PC-3 (cell line): ENCODE measurements at regions not wholly inside any gene's neighbourhood (a gene's known extent, or its start where the extent isn't known, plus 50 kb on each side); places are given as distances from the start of the nearest gene placed in this dataset.
"Not testable (repeated sequence)": the region's sequence is repeated elsewhere in the genome, so short reads cannot be mapped to it uniquely, and the experiment has no call there.

Source experiments
- ATAC-seq: fragments of 200-7000 bp; cut with Tn5 transposase; 2 replicates; pipeline ENCODE4 v1.9.1; 2020; ENCODE audit warnings: mild to moderate bottlenecking, moderate library complexity
- BruUV-seq: library from RNA; stranded (reverse); fragments of 400-500 nt; replicated peaks from 2 replicates; lab custom pipeline; 2021; lab: Mats Ljungman, UMichigan
- CTCF ChIA-PET: fragments of 300-600 bp; sonication (Branson Sonifier 250); formaldehyde crosslinking; loops from one replicate; lab custom pipeline; 2022; ENCODE audit warnings: antibody characterized with exemption; lab: Charles Lee
- POLR2A ChIA-PET: fragments of 300-600 bp; sonication (Branson Sonifier 250); formaldehyde crosslinking; loops from one replicate; lab custom pipeline; 2022; ENCODE audit warnings: antibody characterized with exemption; ENCODE audit not compliant: unreplicated experiment; lab: Charles Lee
- DNase-seq: peaks from one replicate; pipeline ENCODE4 v3.0.0-alpha.2; 2015
- H2AFZ ChIP-seq: fragments of 300-600 bp; sonication (generic); 2 replicates; pipeline ENCODE4 v1.6.0; 2016; ENCODE audit warnings: antibody characterized with exemption, low read length
- H3F3A ChIP-seq: fragments of 300-600 bp; sonication (generic); one replicate; pipeline ENCODE4 v1.6.0; 2017; ENCODE audit warnings: antibody characterized with exemption, low read length, control low read depth, mild to moderate bottlenecking; ENCODE audit not compliant: unreplicated experiment
- H3K27ac ChIP-seq: fragments of 300-600 bp; sonication (generic); 2 replicates; pipeline ENCODE4 v1.5.1; 2016; ENCODE audit warnings: mild to moderate bottlenecking, low read length
- H3K27me3 ChIP-seq: fragments of 300-600 bp; sonication (generic); 2 replicates; pipeline ENCODE4 v1.6.1; 2016; ENCODE audit warnings: low read length, mixed read lengths
- H3K36me3 ChIP-seq: fragments of 300-600 bp; sonication (generic); 2 replicates; pipeline ENCODE4 v1.6.1; 2016; ENCODE audit warnings: low read depth, mixed run types, low read length, mixed read lengths
- H3K4me1 ChIP-seq: fragments of 300-600 bp; sonication (generic); 2 replicates; pipeline ENCODE4 v1.5.1; 2016; ENCODE audit warnings: low read length; ENCODE audit not compliant: insufficient read depth
- H3K4me2 ChIP-seq: fragments of 300-600 bp; sonication (generic); 2 replicates; pipeline ENCODE4 v1.6.0; 2016; ENCODE audit warnings: low read length
- H3K4me3 ChIP-seq: fragments of 300-600 bp; sonication (generic); 2 replicates; pipeline ENCODE4 v1.5.1; 2016; ENCODE audit warnings: mild to moderate bottlenecking, low read length, mixed read lengths
- H3K79me2 ChIP-seq: fragments of 300-600 bp; sonication (generic); 2 replicates; pipeline ENCODE4 v1.6.1; 2017; ENCODE audit warnings: low read length, mixed read lengths
- H3K9ac ChIP-seq: fragments of 300-600 bp; sonication (generic); 2 replicates; pipeline ENCODE4 v1.6.0; 2016; ENCODE audit warnings: mild to moderate bottlenecking, low read length
- H3K9me2 ChIP-seq: fragments of 300-600 bp; sonication (generic); replicated peaks from 2 replicates; pipeline ENCODE4 v1.6.1; 2016; ENCODE audit warnings: mixed run types, low read length, mixed read lengths
- H3K9me3 ChIP-seq: fragments of 300-600 bp; sonication (generic); 2 replicates; pipeline ENCODE4 v1.6.1; 2016; ENCODE audit warnings: low read length, mixed read lengths
- H4K20me1 ChIP-seq: fragments of 300-600 bp; sonication (generic); 2 replicates; pipeline ENCODE4 v1.6.1; 2016; ENCODE audit warnings: low read length, mixed read lengths
- EZH2 ChIP-seq: fragments of 300-600 bp; sonication (generic); IDR thresholded peaks from one replicate; pipeline ENCODE4 v1.6.1; 2017; ENCODE audit warnings: antibody characterized with exemption, mild to moderate bottlenecking, low read length; ENCODE audit not compliant: unreplicated experiment
- EZH2phosphoT487 ChIP-seq: fragments of 300-600 bp; sonication (generic); IDR thresholded peaks from 2 replicates; pipeline ENCODE4 v1.6.1; 2018; ENCODE audit warnings: mild to moderate bottlenecking, antibody characterized with exemption, low read length, borderline replicate concordance
- intact Hi-C: fragments of 100-400 bp; cut with micrococcal nuclease; formaldehyde crosslinking; loops from 2 replicates; pipeline ENCODE4 v1.9.0; 2023
- TF ChIP-seq, protein P1 (sequence below): fragments of 300-600 bp; sonication (generic); conservative IDR thresholded peaks from 2 replicates; pipeline ENCODE4 v1.5.1; 2017; ENCODE audit warnings: antibody characterized with exemption, low read depth, mild to moderate bottlenecking, low read length

GRCh38 chr7:138221388-138221787 lies 145.1 kb downstream of the AKR1D1 start:
- H3K27me3 ChIP-seq, intact Hi-C loops, H3K9me2 ChIP-seq, H3F3A ChIP-seq, H3K9ac ChIP-seq, POLR2A ChIA-PET, H4K20me1 ChIP-seq, DNase-seq, H3K79me2 ChIP-seq, H3K4me1 ChIP-seq, BruUV-seq, ATAC-seq, H3K9me3 ChIP-seq, H3K27ac ChIP-seq, H3K4me3 ChIP-seq, CTCF ChIA-PET, H3K36me3 ChIP-seq, H3K4me2 ChIP-seq, H2AFZ ChIP-seq: not testable (repeated sequence)

- Histone ChIP-seq H3K9ac (no peak overlapping the region), H3K79me2 (no peaks in the 10 kb centered on the region), H2AFZ (no peak overlapping the region), H3K4me3 (no peak overlapping the region), H3K27ac (no peak overlapping the region), H3K36me3 (no peaks in the 10 kb centered on the region; the same call in 1 of the 2 replicates), H3K9me3 (0 out of 2 replicates have a peak, but pooled peaks cover 3% of the 10 kb centered on the region), H3F3A (no peaks in the 10 kb centered on the region), H3K4me2 (no peak overlapping the region), H3K27me3 (no peaks in the 10 kb centered on the region), H3K4me1 (no peaks in the 10 kb centered on the region), H4K20me1 (no peaks in the 10 kb centered on the region), H3K9me2 (no peaks in the 10 kb centered on the region)
- no peak for TF ChIP-seq EZH2phosphoT487
- TF ChIP-seq, protein P1, sequence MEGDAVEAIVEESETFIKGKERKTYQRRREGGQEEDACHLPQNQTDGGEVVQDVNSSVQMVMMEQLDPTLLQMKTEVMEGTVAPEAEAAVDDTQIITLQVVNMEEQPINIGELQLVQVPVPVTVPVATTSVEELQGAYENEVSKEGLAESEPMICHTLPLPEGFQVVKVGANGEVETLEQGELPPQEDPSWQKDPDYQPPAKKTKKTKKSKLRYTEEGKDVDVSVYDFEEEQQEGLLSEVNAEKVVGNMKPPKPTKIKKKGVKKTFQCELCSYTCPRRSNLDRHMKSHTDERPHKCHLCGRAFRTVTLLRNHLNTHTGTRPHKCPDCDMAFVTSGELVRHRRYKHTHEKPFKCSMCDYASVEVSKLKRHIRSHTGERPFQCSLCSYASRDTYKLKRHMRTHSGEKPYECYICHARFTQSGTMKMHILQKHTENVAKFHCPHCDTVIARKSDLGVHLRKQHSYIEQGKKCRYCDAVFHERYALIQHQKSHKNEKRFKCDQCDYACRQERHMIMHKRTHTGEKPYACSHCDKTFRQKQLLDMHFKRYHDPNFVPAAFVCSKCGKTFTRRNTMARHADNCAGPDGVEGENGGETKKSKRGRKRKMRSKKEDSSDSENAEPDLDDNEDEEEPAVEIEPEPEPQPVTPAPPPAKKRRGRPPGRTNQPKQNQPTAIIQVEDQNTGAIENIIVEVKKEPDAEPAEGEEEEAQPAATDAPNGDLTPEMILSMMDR, result no peak
- no peak for TF ChIP-seq EZH2
- POLR2A ChIA-PET, result no interaction called here
- no peak for ATAC-seq
- CTCF ChIA-PET, result no interaction called here
- no peak for DNase-seq
- intact Hi-C loops, result no loop called here
- BruUV-seq, result no TSS peak
These were observed 147.2 kb downstream of the AKR1D1 start for GRCh38 chr7:138223402-138223879.

DNA sequence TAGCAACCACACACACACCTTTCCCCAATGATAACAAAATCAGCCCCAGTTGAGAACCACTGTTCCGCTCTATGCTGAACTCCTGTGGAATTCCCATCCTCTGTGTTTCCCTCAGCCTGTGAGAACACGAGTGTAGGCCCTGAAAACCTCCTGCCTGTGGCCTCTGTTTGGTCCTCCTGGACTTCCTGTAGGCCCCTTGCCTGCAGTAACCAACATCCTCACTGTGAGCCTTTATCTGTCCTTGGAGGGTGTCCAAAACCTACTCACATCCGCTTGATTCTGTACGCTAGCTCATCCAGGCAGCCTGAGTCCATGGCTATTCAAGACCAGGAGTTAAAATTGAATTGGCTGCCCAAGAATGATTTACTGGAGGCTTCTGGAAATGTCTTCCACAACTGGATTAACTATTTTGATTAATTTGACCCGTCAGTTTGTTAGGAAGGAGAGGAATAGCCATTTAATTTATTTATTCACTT lies 149.8 kb downstream of the AKR1D1 start:
- no peaks in the 10 kb centered on the region for H3K9me2 ChIP-seq
- ChIA-PET POLR2A (no interaction called here), CTCF (no interaction called here)
- no peak overlapping the region for H2AFZ ChIP-seq
- no peak overlapping the region for H3K27ac ChIP-seq
- H3K79me2 ChIP-seq, result no peaks in the 10 kb centered on the region
- no peak overlapping the region for H3K9ac ChIP-seq
- no peak overlapping the region for H3K4me2 ChIP-seq
- DNase-seq (peak; percentile 57), ATAC-seq (no peak)
- no peaks in the 10 kb centered on the region for H3K27me3 ChIP-seq
- H3K9me3 ChIP-seq, result no peaks in the 10 kb centered on the region
- no peaks in the 10 kb centered on the region for H3K4me1 ChIP-seq
- TF ChIP-seq, protein P1, result no peak
- TF ChIP-seq EZH2, result no peak
- no peak for TF ChIP-seq EZH2phosphoT487
- no peaks in the 10 kb centered on the region for H3F3A ChIP-seq
- no peak overlapping the region for H3K4me3 ChIP-seq
- H3K36me3 ChIP-seq, result no peaks in the 10 kb centered on the region
- intact Hi-C loops, result no loop called here
- H4K20me1 ChIP-seq, result no peaks in the 10 kb centered on the region
- no TSS peak for BruUV-seq
